GM20431 (cell line): ENCODE measurements at regions not wholly inside any gene's neighbourhood (a gene's known extent, or its start where the extent isn't known, plus 50 kb on each side); places are given as distances from the start of the nearest gene placed in this dataset.
"Not testable (repeated sequence)": the region's sequence is repeated elsewhere in the genome, so short reads cannot be mapped to it uniquely, and the experiment has no call there.

Experiments
- in situ Hi-C: fragments of 300-500 bp; cut with MseI, MboI; formaldehyde crosslinking; loops from one replicate; pipeline ENCODE4 v1.15.0; 2020; ENCODE audit warnings: low sequenced_read_pairs; ENCODE audit not compliant: unreplicated experiment

DNA sequence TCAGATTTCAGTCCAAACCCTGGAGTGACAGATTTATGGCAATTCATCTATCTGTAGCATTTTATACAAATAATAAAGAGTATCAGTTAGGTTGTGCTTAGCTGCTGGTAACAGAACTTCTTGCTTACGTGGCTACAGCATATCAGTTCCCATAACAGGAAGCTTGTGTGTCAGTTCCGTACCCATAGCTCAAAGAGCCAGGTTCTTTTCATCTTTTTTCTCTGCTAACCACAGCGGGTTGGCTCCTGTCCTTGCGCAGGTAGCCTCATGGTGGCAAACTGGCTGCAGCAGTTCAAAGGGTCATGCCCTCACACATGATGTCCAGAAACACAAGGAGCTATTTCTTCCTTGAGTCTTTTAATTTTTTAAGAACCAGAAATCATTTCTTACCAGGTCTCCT is 1041.8 kb downstream of the GATA3 start:
- in situ Hi-C loops: no loop called here

- in situ Hi-C loops: no loop called here
These were observed 1042.9 kb downstream of the GATA3 start for GRCh38 chr10:9097206-9097990.

DNA sequence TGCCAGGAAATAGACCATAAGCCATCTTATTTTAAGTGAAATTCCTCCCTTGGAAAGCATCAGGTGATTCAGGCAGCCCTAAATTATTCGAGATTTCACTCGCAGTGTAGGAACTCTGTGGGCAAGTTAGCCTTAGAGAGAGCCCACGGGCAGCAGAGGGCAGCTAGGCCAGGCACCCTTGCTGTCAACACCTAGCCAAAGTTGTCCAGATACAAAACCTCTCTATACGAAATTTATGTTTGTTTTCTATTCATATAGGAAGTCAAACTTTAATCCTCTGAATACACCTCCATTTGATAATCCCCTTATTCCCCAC is 1043.5 kb downstream of the GATA3 start:
- in situ Hi-C loops: no loop called here

DNA sequence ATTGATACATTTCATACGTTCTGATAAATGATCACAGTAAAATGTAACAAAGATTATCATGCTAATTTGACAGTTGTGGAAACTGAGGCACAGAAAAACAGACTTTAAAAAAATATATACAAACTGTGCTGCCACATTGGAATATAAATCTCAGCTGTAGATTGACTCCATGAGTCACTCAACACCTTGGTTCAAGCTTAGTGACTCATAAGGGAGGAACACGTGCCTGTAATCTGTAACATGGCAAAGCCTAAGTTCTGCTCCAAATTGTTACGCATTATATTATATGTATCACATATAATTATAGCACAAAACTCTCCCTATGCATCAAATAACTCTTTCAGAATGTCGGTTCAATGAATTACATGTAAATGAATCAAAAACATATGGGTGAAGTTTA is 1047.5 kb downstream of the GATA3 start:
- in situ Hi-C loops: no loop called here

- in situ Hi-C loops: no loop called here
These were observed 1048.8 kb downstream of the GATA3 start for GRCh38 chr10:9103301-9103700.

GRCh38 chr10:9111976-9112375 is 1057.5 kb downstream of the GATA3 start:
- in situ Hi-C loops: no loop called here

DNA sequence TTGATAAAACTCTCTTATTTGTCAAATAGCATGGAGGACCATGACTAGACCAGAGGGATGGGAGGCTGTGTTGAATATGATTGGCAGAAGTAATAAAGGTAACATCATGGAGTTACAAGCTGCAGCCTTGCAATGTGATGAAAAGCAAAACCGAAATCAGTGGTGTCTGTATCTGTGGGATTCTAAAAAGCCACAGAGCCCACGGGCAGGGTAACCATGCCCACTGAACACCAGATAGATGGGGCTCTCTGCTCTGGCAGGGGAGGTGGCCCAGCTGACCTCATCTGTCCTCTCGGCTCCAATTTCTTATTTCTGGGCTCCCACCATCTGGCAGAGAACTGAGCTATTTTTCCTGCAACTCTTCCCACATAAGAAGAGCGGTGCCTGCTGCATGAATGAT is 1072.2 kb downstream of the GATA3 start:
- in situ Hi-C loops: no loop called here

GRCh38 chr10:9137368-9137767 is 1082.9 kb downstream of the GATA3 start:
- in situ Hi-C loops: no loop called here

- in situ Hi-C loops: not testable (repeated sequence)
These were observed 1084.3 kb downstream of the GATA3 start for GRCh38 chr10:9138829-9139228.

DNA sequence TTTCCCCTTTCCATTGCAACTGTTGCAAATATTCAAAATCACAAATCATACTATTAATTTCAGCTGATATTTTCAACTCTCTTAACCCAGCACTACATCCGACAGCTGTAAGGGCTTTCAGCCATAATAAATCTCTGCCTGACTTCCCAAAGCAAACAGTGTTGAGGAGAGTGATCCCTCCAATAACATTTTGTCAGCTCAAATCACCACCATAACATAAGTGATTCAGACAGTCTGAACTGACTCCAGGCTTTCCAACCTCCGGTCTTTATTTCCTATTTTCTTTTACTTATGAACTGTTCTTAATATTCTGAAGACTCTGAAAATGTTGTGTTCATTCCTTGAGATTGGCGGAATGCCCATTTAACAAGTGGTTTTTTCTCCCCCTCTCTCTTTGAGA is 1085.9 kb downstream of the GATA3 start:
- in situ Hi-C loops: no loop called here

DNA sequence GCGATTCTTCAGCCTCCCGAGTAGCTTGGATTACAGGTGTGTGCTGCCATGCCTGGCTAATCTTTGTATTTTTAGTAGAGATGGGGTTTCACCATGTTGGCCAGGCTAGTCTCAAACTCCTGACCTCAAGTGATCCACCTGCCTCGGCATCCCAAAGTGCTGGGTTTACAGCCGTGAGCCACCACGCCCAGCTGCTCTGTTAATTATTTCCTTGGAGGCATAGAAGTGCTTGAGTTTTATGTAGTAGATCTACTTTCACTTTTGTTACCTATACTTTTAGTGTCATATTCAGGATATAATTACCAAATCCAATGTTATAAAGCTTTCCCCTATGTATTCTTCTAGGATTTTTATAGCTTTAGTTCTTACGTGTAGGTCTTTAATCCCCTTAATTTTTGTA is 1093.0 kb downstream of the GATA3 start:
- in situ Hi-C loops: no loop called here

DNA sequence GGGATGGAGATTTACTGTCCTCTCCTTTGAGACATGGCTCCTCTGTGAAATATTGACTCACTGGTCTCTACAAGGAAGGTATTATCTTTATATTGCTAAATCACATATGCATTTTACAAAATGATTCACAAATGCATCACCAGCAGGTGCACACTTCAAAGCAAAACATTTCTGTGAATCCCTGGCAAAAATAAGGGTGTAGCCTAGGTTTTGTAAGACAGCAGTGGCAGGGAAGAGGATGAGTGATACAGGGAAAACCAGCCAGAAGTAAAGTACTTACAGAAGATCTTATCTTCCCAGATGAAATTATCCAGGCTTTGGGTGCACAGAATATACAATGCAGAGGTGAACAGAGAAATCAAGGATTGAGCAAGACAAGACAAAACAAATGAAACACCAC is 1094.6 kb downstream of the GATA3 start:
- in situ Hi-C loops: no loop called here

DNA sequence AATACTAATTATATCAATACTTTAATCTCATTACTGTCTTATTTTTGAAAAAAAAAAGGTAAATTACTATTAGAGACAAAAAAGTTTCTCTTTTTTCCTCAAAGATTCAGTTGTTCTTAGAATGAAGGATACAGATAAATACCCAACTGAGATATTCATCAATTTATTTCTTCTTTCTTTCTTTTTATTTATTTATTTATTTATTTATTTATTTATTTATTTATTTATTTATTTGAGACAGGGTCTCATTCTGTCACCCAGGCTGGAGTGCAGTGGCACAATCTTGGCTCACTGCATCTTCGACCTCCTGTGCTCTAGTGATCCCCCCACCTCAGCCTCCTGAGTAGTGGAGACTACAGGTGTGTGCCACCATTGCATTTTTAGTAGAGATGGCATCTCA is 1098.6 kb downstream of the GATA3 start:
- in situ Hi-C loops: not testable (repeated sequence)

- in situ Hi-C loops: no loop called here
These were observed 1103.2 kb downstream of the GATA3 start for GRCh38 chr10:9157656-9158055.

GRCh38 chr10:9158675-9159074 is 1104.2 kb downstream of the GATA3 start:
- in situ Hi-C loops: no loop called here

GRCh38 chr10:9160275-9160674 is 1105.8 kb downstream of the GATA3 start:
- in situ Hi-C loops: no loop called here

DNA sequence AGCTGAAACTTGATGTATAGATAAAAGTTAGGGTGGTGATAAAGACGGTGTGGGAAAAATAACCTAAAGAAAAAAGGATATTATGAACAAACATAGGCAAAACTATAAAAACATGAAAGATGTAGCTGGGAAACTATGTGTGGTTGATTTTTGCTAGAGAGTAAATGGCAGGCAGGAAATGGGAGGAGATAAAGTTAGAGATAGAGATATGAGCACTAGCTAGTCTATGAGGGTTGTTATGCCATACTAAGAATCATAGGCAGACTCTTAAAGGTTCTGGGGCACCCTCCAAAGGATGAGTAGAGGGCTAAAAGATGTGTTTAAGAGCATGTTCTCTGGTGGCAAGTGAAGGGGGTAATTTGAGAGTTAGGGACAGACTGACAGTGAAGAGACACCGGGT is 1109.2 kb downstream of the GATA3 start:
- in situ Hi-C loops: no loop called here

GRCh38 chr10:9166770-9167169 is 1112.3 kb downstream of the GATA3 start:
- in situ Hi-C loops: no loop called here

- in situ Hi-C loops: no loop called here
These were observed 1117.8 kb downstream of the GATA3 start for GRCh38 chr10:9172276-9172675.

DNA sequence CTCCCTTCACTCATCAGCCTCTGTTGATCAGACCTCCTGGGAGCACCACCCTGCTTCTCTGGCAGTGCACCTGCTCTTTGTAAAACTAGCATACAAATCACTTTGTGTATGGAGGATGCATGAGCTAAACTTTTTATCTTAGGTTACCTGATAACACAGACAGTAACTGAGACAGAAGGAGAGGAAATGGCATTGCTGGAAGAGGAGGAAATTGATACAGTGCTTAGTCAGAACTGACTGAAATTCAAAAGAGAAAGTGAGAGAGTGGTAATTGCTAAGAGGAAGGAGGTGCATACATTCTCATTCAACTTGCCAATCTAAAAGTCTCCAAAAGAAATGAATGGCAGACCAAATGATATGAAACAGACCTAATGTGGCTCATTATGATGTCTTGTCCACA is 1120.7 kb downstream of the GATA3 start:
- in situ Hi-C loops: no loop called here

DNA sequence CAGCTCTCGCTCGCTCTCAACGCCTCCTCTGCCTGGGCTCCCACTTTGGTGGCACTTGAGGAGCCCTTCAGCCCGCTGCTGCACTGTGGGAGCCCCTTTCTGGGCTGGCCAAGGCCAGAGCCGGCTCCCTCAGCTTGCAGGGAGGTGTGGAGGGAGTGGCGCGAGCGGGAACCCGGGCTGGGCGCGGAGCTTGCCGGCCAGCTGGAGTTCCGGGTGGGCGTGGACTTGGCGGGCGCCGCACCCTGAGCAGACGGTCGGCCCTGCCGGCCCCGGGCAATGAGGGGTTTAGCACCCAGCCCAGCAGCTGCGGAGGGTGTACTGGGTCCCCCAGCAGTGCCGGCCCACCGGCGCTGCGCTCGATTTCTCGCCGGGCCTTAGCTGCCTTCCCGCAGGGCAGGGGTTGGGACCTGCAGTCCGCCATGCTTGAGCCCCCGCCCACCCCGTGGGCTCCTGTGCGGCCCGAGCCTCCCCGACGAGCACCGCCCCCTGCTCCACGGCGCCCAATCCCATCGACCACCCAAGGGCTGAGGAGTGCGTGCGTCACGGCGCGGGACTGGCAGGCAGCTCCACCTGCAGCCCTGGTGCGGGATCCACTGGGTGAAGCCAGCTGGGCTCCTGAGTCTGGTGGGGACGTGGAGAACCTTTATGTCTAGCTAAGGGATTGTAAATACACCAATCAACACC is 1128.9 kb downstream of the GATA3 start:
- in situ Hi-C loops: not testable (repeated sequence)
